ENCODE measurements at regions not wholly inside any gene's neighbourhood (a gene's known extent, or its start where the extent isn't known, plus 50 kb on each side); places are given as distances from the start of the nearest gene placed in this dataset.

DNA sequence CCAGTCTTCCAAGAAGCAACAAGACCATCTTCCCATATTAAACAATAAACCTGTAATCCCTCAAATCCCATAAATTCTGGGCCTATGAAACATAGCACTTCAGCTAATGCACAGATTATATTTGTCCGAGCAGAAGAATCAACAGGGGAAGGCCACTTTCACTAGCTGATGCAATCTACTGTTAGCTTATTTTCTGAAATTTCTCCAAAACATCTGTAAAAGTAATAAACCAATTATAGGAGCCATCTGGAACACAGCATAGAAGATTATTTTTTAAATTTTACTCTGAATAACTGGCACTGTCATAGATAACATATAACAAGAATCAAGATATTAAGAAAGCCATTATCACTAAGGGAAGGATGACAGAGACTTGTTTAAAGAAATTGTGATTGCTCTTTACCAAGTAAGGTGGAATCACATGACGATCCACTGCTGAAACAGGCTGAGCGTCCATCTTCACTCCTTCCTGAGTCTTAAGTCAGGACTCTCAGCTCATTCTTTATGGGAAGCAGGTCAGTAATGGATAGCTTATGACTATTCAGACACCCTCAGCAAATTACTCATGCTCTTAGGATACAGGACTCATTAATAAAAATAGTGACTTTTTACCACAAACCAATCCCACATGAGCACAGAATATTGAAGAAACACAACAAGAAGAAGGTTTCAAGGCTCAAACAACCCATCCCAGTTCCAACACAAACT is 719.5 kb downstream of the XPNPEP1 start:
- DNase-seq (ENCODE audit: low spot score), result no peak

GRCh38 chr10:109202111-109202510 is 721.2 kb downstream of the XPNPEP1 start:
- DNase-seq (ENCODE audit: low spot score), result no peak

GRCh38 chr10:109200646-109201045 is 722.7 kb downstream of the XPNPEP1 start:
- DNase-seq (ENCODE audit: low spot score), result no peak

DNA sequence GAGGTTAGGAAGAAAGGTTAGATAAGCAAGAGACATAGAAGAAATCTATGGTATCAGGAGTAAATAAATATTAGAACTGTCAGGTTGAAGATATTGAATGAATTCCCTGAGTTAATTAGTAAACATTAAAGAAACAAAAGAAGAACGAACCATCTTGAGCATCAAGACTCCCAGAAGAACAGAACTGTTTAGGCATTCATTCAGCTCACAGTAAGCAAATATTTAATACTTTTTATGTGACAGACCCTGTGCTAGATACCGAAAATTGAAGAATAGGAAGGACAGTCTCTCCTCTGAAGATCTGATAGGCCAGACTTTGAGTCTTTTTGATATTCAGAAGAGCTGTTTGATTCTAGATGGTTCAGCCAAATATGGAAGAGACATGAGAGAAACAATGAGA is 731.5 kb downstream of the XPNPEP1 start:
- no peak for DNase-seq (ENCODE audit: low spot score)

- no peak for DNase-seq (ENCODE audit: low spot score)
These were observed 732.0 kb downstream of the XPNPEP1 start for GRCh38 chr10:109191341-109191740.

DNA sequence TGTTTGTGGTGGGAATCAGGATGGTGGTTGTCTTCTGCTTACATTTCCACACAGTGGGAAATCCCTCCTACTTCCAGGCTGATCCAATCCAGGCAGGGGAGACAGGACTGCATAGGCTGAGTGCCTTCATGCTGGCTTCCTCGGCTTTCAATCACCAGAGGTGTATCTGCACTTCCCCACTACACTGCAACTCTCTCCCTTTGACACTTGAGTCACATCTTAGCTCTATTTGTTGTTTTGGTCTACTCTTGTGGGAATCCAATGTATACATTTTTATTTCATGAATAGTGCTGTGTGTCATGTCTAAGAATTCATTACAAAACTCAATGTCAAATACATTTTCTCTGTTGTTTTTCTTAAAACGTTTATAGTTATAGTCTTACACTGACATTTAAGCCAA is 735.6 kb downstream of the XPNPEP1 start:
- DNase-seq (ENCODE audit: low spot score), result no peak

DNA sequence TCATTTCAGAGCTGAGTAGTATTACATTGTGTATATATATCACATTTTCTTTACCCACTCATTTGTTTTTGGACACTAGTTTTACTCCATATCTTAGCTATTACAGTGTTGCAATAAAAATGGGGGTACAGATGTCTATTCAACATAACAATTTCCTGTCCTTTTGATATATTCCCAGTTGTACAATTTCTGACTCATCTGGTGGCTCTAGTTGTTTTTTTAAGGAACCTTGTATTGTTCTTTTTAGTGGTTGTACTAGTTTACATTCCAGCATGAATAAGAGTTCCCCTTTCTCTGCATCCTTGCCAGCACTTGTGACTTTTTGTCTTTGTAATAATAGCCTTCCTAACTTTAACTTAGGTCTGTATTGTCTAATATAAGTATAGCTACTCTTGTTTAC is 739.9 kb downstream of the XPNPEP1 start:
- DNase-seq (ENCODE audit: low spot score), result no peak

DNA sequence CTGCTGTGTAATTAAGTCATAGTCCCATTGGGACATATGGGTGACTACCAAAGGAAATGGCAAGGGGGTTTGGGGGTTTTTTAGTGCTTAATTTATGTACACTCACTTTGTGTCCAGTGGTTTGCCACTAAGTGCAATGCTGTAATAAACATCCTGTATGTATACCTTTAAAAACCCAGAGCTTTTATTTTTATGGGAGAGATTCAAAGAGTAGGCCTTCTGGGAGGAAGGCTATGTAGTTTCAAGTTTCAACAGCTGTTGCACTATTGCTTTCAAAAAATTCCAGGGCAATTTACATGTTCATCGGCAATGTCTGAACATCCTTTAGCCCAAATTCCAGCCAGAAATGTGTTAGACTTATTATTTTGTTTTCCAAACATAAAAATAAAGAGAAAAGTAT is 744.7 kb downstream of the XPNPEP1 start:
- peak; percentile 1 for DNase-seq (ENCODE audit: low spot score)

DNA sequence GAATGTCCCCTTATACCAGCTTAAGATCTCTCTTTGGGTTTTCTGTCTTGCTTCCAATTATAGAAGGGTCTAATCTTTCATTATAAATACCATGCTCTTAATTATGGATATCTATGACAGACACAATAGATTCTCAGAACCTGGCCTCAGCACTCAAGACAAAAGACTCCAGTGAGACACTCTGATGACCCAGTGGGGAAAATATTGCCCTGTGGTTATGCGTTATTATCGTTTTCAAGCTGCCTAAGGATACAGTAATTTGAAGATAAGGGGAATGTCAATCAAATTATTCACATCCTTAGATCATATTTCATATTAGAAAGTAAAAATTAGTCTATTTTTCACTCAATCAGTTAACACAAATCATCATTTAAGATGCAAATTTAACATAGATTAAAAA is 748.8 kb downstream of the XPNPEP1 start:
- no peak for DNase-seq (ENCODE audit: low spot score)

DNA sequence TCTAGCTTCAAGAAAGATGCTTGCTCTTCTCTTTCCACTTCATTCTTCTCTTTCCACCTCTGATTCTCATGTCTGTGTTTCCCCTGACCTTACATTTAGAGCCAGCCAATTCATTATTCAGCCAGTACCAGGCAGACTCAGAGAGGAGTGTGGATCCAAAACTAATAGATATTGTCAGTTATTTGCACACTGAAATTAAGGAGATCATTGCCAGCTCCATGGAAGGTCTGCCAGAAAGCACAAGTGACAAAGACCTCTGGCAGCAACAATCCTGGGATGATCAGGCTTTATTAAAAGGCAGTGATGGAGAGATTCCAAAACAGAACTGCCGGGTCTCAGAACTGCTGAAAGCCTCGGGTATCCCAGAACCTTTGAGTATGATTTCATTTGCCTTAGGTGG is 749.4 kb downstream of the XPNPEP1 start:
- DNase-seq (ENCODE audit: low spot score), result no peak

- peak; percentile 50 for DNase-seq (ENCODE audit: low spot score)
These were observed 750.2 kb downstream of the XPNPEP1 start for GRCh38 chr10:109173121-109173520.

GRCh38 chr10:109166935-109167334 is 756.4 kb downstream of the XPNPEP1 start:
- no peak for DNase-seq (ENCODE audit: low spot score)

GRCh38 chr10:109159351-109159750 is 764.0 kb downstream of the XPNPEP1 start:
- DNase-seq (ENCODE audit: low spot score), result no peak

GRCh38 chr10:109156396-109156795 is 766.9 kb downstream of the XPNPEP1 start:
- DNase-seq (ENCODE audit: low spot score), result no peak

DNA sequence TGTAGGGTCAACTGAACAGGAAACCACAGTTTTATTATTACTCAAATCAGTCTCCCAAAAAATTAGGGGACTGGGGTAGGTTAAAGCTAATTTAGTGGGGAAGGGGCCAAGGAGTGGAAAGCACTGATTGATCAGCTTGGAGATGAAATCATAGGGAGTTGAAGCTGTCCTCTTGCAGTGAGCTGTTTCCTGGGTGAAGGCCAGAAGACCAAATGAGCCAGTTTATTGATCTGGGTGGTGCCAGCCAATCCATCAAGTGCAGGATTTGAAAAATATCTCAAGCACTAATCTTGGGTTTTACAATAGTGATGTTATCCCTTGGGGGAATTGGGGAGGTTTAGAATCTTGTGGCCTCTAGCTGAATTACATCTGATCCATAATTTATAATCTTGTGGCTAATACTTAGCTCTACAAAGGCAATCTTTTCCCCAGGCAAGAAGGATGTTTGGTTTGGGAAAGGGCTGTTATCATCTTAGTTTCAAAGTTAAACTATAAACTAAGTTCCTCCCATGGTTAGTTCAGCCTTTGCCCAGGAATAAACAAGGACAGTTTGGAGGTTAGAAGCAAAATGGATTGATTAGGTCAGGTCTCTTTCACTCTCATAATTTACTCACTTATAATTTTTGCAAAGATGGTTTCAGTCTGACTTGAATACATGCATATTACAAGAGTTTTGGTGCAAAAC is 773.5 kb downstream of the XPNPEP1 start:
- no peak for DNase-seq (ENCODE audit: low spot score)

DNA sequence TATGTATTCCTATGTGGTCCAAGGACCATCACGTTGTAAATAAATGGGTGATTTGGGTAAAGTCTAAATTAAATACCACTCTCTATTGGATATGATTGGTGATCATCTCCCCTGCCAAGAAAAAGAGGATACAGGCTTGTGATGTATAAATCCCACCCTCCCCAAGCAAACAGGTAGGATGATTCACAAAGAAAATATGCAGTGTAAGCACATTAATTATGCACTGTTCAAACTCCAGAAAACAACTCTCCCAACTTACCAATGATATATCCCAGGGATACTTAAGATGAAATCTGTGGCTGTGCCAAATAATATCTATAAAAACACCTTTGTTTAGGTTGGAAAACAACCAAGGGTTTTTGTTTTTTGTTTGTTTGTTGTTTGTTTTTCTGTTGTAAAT is 795.9 kb downstream of the XPNPEP1 start:
- DNase-seq (ENCODE audit: low spot score), result no peak

- no peak for DNase-seq (ENCODE audit: low spot score)
These were observed 796.8 kb downstream of the XPNPEP1 start for GRCh38 chr10:109126541-109126940.

- DNase-seq (ENCODE audit: low spot score), result no peak
These were observed 797.3 kb downstream of the XPNPEP1 start for GRCh38 chr10:109126016-109126415.

DNA sequence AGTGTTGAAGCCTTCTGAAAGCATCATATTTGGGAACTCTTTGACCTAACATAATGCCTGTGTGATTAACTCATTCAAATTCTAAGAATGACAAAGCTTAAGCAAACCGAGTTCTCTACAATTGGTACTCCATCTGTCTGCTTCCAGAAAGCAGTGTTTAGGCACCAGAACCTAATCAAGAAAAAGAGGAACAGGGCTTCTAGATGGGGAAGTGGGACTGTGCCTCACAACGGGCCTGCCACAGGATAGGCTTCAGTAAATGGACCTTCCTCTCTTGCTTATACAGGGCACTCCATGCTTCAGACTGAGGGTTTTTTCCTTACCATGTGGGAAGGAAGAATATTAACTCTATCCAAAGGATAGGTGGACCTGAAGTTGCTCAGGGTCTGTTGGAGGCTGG is 808.1 kb downstream of the XPNPEP1 start:
- no peak for DNase-seq (ENCODE audit: low spot score)

- no peak for DNase-seq (ENCODE audit: low spot score)
These were observed 808.7 kb downstream of the XPNPEP1 start for GRCh38 chr10:109114579-109114978.

DNA sequence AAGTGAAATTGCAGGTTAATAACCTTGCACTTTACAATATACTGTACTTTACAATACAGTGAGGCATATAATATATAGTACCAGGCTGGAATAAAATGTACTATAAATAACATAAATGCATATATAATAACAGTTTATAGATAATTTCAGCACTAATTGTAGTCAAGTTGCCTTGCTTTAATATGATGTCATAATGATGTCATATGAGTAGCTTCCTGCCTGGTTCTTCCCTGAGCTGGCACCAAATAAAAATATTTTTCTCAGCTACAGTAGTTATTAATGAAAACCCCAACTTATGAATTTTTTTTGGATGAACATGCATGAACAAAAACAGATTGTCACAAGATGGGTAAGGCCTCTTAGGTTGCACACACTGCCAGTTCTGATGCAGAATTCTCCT is 816.7 kb downstream of the XPNPEP1 start:
- DNase-seq (ENCODE audit: low spot score), result no peak

GRCh38 chr10:109105725-109106124 is 817.6 kb downstream of the XPNPEP1 start:
- no peak for DNase-seq (ENCODE audit: low spot score)

DNA sequence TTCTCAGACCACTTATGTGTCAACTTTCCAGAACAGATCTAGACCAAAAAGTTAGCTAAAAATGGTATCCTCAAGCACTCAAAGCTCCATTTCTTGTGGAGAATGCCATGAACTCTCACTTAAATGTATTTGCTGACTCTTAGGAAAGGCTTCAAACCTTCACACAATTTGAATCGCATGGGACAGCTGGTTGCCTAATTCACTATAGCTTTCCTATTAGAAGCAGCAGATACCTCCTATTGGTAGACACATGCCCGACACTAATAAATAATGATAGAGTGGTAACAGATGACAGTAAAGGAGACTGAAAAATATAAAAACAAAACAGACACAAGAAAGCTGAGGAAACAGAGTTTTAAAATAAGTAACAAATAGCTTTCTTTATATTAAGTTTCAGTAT is 818.5 kb downstream of the XPNPEP1 start:
- DNase-seq (ENCODE audit: low spot score), result no peak

DNA sequence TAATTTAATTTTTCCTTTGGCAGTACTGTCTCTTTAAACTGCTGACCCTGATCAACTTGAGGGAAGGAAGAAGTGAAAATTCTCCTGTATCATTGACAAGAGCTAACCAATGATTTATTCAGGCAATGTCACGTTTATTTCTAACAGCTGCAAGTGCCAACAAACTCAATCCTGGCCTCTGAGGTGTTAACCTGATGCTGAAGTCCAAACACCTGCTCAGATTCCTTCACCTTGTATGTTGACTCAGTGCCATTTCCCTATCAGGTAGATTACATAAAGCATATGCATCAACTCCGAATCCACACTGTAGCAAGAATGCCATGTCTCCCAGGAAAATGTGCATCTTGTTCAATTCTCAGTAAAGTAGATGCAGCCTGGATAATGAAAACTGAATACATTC is 820.0 kb downstream of the XPNPEP1 start:
- no peak for DNase-seq (ENCODE audit: low spot score)
